GM23248 (cell line): ENCODE measurements at regions not wholly inside any gene's neighbourhood (a gene's known extent, or its start where the extent isn't known, plus 50 kb on each side); places are given as distances from the start of the nearest gene placed in this dataset.
"Not testable (repeated sequence)": the region's sequence is repeated elsewhere in the genome, so short reads cannot be mapped to it uniquely, and the experiment has no call there.

Experiments used
- EZH2 ChIP-seq: fragments of 200-600 bp; sonication (generic); IDR thresholded peaks from 2 replicates; pipeline ENCODE4 v1.6.1; 2018; ENCODE audit warnings: antibody characterized with exemption, mild to moderate bottlenecking; ENCODE audit not compliant: insufficient read depth, poor library complexity, severe bottlenecking
- EZH2phosphoT487 ChIP-seq: fragments of 200-600 bp; sonication (generic); IDR thresholded peaks from 2 replicates; pipeline ENCODE4 v1.6.1; 2018; ENCODE audit warnings: antibody characterized with exemption, moderate library complexity, mild to moderate bottlenecking, low read depth; ENCODE audit not compliant: insufficient read depth

DNA sequence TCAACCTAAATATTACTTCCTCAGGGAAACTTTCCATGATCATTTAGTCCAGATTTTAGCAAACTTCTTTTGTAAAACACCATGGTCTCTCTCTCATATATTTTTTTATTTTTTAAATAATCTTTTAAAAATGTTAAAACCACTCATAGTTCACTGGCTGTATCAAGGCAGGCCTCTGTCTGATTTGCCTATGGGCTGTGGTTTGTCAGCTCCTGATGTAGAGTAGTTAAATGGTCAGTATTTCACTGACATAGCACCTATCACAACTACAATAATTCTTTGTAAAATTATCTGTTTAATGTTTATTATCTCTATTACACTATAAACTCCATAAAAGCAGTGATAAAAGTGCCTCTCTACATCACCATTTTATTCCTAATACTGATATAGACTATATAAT, 108.9 kb downstream of the DDX11 start:
- not testable (repeated sequence) for TF ChIP-seq EZH2, EZH2phosphoT487
